Neural progenitor cell (in vitro differentiated cells): ENCODE measurements at regions not wholly inside any gene's neighbourhood (a gene's known extent, or its start where the extent isn't known, plus 50 kb on each side); places are given as distances from the start of the nearest gene placed in this dataset.

Source experiments
- DNase-seq: peaks from one replicate; pipeline ENCODE4 v3.0.0-alpha.2; 2016; ENCODE audit warnings: low spot score
- H2AFZ ChIP-seq: fragments of 200-600 bp; sonication (generic); replicated peaks from 2 replicates; pipeline ENCODE4 v1.6.1; 2016; ENCODE audit warnings: antibody characterized with exemption
- H3F3A ChIP-seq: fragments of 200-600 bp; sonication (generic); 2 replicates; pipeline ENCODE4 v1.6.1; 2016; ENCODE audit warnings: antibody characterized with exemption, low read depth
- H3K27ac ChIP-seq: fragments of 200-600 bp; sonication (generic); 2 replicates; pipeline ENCODE4 v1.5.1; 2016; ENCODE audit warnings: mild to moderate bottlenecking
- H3K27me3 ChIP-seq: fragments of 200-600 bp; sonication (generic); 2 replicates; pipeline ENCODE4 v1.6.1; 2016; ENCODE audit warnings: mild to moderate bottlenecking, moderate library complexity
- H3K36me3 ChIP-seq: fragments of 200-600 bp; sonication (generic); 2 replicates; pipeline ENCODE4 v1.5.1; 2016
- H3K4me1 ChIP-seq: fragments of 200-600 bp; sonication (generic); 2 replicates; pipeline ENCODE4 v1.6.1; 2016; ENCODE audit warnings: mixed run types
- H3K4me2 ChIP-seq: fragments of 200-600 bp; sonication (generic); 2 replicates; pipeline ENCODE4 v1.6.1; 2016
- H3K4me3 ChIP-seq: fragments of 200-600 bp; sonication (generic); 2 replicates; pipeline ENCODE4 v1.5.1; 2016
- H3K79me2 ChIP-seq: fragments of 200-600 bp; sonication (generic); 2 replicates; pipeline ENCODE4 v1.6.1; 2016; ENCODE audit warnings: low read depth
- H3K9ac ChIP-seq: fragments of 200-600 bp; sonication (generic); 2 replicates; pipeline ENCODE4 v1.6.1; 2016
- H3K9me3 ChIP-seq: fragments of 200-600 bp; sonication (generic); 2 replicates; pipeline ENCODE4 v1.5.1; 2016; ENCODE audit warnings: low read depth
- H4K20me1 ChIP-seq: fragments of 200-600 bp; sonication (generic); 2 replicates; pipeline ENCODE4 v1.6.1; 2016; ENCODE audit warnings: low read depth
- H3K27ac Mint-ChIP-seq: 3 replicates; pipeline ENCODE4 v1.8.0; 2021; ENCODE audit warnings: mixed read lengths
- H3K27me3 Mint-ChIP-seq: 2 replicates; pipeline ENCODE4 v1.8.0; 2022; ENCODE audit warnings: low read depth, mild to moderate bottlenecking, inconsistent platforms, moderate library complexity, mixed read lengths; ENCODE audit not compliant: insufficient read depth
- H3K36me3 Mint-ChIP-seq: 3 replicates; pipeline ENCODE4 v1.8.0; 2021; ENCODE audit warnings: mixed read lengths
- H3K4me1 Mint-ChIP-seq: 3 replicates; pipeline ENCODE4 v1.8.0; 2021; ENCODE audit warnings: mixed read lengths
- H3K4me3 Mint-ChIP-seq: 3 replicates; pipeline ENCODE4 v1.8.0; 2021; ENCODE audit warnings: mild to moderate bottlenecking, moderate library complexity, mixed read lengths
- H3K9me3 Mint-ChIP-seq: 3 replicates; pipeline ENCODE4 v1.8.0; 2020; ENCODE audit warnings: mixed read lengths
- CTCF ChIP-seq: fragments of 200-600 bp; sonication (generic); IDR thresholded peaks from 2 replicates; pipeline ENCODE4 v1.5.1; 2017; ENCODE audit warnings: antibody characterized with exemption, mild to moderate bottlenecking
- EZH2 ChIP-seq: fragments of 200-600 bp; sonication (generic); IDR thresholded peaks from 2 replicates; pipeline ENCODE4 v1.6.1; 2017; ENCODE audit warnings: antibody characterized with exemption, mild to moderate bottlenecking, moderate library complexity
- EZH2phosphoT487 ChIP-seq: fragments of 200-600 bp; sonication (generic); IDR thresholded peaks from 2 replicates; pipeline ENCODE4 v1.6.1; 2017; ENCODE audit warnings: antibody characterized with exemption

DNA sequence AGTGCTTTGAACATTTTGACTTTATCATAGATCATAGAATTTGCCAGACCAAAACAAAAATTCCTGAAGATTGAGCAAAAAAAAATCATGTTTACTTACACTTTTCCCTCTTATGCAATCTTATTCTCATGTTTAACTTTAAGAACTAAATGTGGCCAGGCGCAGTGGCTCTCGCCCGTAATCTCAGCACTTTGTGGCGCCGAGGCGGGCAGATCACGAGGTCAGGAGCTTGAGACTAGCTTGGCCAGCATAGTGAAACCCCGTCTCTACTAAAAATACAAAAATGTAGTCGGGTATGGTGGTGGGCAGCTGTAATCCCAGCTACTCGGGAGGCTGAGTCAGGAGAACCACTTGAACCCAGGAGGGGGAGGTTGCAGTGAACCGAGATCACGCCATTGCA, 227.9 kb upstream of the KYNU start:
- no peak overlapping the region for H3K4me3 Mint-ChIP-seq
- H3K27ac Mint-ChIP-seq, result no peak overlapping the region
- no peaks in the 10 kb centered on the region for H3K9me3 ChIP-seq
- H3K4me3 ChIP-seq, result no peak overlapping the region
- H3K27me3 ChIP-seq, result no peaks in the 10 kb centered on the region
- H3K27me3 Mint-ChIP-seq, result no peaks in the 10 kb centered on the region
- H3K4me1 Mint-ChIP-seq, result no peaks in the 10 kb centered on the region
- H3K79me2 ChIP-seq, result no peaks in the 10 kb centered on the region
- H4K20me1 ChIP-seq, result no peaks in the 10 kb centered on the region
- no peaks in the 10 kb centered on the region for H3K36me3 ChIP-seq
- H3K9me3 Mint-ChIP-seq, result peaks cover 7% of the 10 kb centered on the region
- H3F3A ChIP-seq, result no peaks in the 10 kb centered on the region
- no peak overlapping the region for H3K4me2 ChIP-seq
- DNase-seq, result no peak
- no peak overlapping the region for H2AFZ ChIP-seq
- H3K4me1 ChIP-seq, result no peaks in the 10 kb centered on the region
- H3K9ac ChIP-seq, result no peak overlapping the region
- no peak overlapping the region for H3K27ac ChIP-seq
- TF ChIP-seq EZH2, result no peak
- TF ChIP-seq CTCF, result no peak
- TF ChIP-seq EZH2phosphoT487, result no peak
- no peaks in the 10 kb centered on the region for H3K36me3 Mint-ChIP-seq

GRCh38 chr2:142642650-142643049, 234.8 kb upstream of the KYNU start:
- H3K27me3 ChIP-seq, result no peaks in the 10 kb centered on the region
- no peak overlapping the region for H3K9ac ChIP-seq
- H3K4me3 Mint-ChIP-seq, result no peak overlapping the region
- no peaks in the 10 kb centered on the region for H3K4me1 ChIP-seq
- H3K36me3 Mint-ChIP-seq, result no peaks in the 10 kb centered on the region
- DNase-seq, result no peak
- TF ChIP-seq EZH2phosphoT487 (no peak), EZH2 (no peak), CTCF (no peak)
- no peaks in the 10 kb centered on the region for H3K27me3 Mint-ChIP-seq
- no peaks in the 10 kb centered on the region for H3F3A ChIP-seq
- no peak overlapping the region for H3K27ac ChIP-seq
- no peak overlapping the region for H3K4me2 ChIP-seq
- H3K4me3 ChIP-seq, result no peak overlapping the region
- no peak overlapping the region for H2AFZ ChIP-seq
- H3K9me3 Mint-ChIP-seq, result peaks cover 8% of the 10 kb centered on the region
- H4K20me1 ChIP-seq, result no peaks in the 10 kb centered on the region
- H3K36me3 ChIP-seq, result no peaks in the 10 kb centered on the region
- H3K27ac Mint-ChIP-seq, result no peak overlapping the region
- no peaks in the 10 kb centered on the region for H3K79me2 ChIP-seq
- H3K4me1 Mint-ChIP-seq, result no peaks in the 10 kb centered on the region
- no peaks in the 10 kb centered on the region for H3K9me3 ChIP-seq

DNA sequence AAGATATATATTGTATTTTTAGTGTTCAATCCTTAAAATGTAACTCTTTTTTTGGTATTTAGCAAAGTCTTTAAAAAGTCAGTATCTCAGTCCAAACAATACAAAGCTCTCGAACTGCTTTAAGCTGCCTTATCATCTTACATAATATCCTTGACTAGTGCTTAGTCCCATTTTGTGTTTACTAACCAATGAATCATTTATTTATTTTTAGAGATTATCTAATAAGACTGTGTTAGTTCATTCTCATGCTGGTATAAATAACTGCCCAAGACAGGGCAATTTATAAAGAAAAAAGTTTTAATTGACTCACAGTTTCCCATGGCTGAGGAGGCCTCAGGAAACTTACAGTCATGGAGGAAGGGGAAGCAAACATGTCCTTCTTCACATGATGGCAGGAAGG, 248.3 kb upstream of the KYNU start:
- no peaks in the 10 kb centered on the region for H3K36me3 ChIP-seq
- no peaks in the 10 kb centered on the region for H3F3A ChIP-seq
- no peaks in the 10 kb centered on the region for H4K20me1 ChIP-seq
- TF ChIP-seq EZH2phosphoT487 (no peak), CTCF (no peak), EZH2 (no peak)
- H3K27ac ChIP-seq, result no peak overlapping the region
- no peak for DNase-seq
- no peaks in the 10 kb centered on the region for H3K27me3 ChIP-seq
- H2AFZ ChIP-seq, result no peak overlapping the region
- Mint-ChIP-seq H3K4me1 (no peaks in the 10 kb centered on the region), H3K27ac (no peak overlapping the region), H3K36me3 (no peaks in the 10 kb centered on the region), H3K27me3 (no peaks in the 10 kb centered on the region), H3K4me3 (no peak overlapping the region), H3K9me3 (peaks cover 2% of the 10 kb centered on the region)
- H3K9me3 ChIP-seq, result no peaks in the 10 kb centered on the region
- H3K4me3 ChIP-seq, result no peak overlapping the region
- H3K4me1 ChIP-seq, result peaks cover 7% of the 10 kb centered on the region
- no peak overlapping the region for H3K4me2 ChIP-seq
- no peak overlapping the region for H3K9ac ChIP-seq
- H3K79me2 ChIP-seq, result no peaks in the 10 kb centered on the region

DNA sequence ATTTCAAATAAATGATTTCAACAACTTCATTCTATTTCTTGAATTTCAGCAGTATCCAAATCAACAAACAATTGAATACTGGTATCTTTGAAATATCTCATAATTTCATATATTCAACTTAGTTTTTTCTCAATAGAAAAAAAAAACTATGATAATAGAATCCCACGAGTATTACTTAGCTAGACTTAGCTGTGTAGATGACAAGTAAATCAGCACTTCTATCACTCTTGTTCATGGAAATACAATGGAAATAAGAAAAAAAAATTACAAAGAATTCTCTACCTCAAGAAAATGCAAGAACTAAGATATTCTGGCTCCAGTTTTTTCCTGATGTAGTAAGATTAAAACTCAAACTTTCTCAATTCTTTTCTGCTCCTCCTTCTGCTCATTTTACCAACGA, 256.2 kb upstream of the KYNU start:
- H3K79me2 ChIP-seq, result no peaks in the 10 kb centered on the region
- TF ChIP-seq EZH2 (no peak), EZH2phosphoT487 (no peak), CTCF (no peak)
- no peak overlapping the region for H2AFZ ChIP-seq
- no peak overlapping the region for H3K4me3 Mint-ChIP-seq
- no peak overlapping the region for H3K27ac ChIP-seq
- H3K36me3 Mint-ChIP-seq, result no peaks in the 10 kb centered on the region
- no peak overlapping the region for H3K9ac ChIP-seq
- no peaks in the 10 kb centered on the region for H3K4me1 ChIP-seq
- H3K27me3 ChIP-seq, result no peaks in the 10 kb centered on the region
- no peaks in the 10 kb centered on the region for H4K20me1 ChIP-seq
- H3K36me3 ChIP-seq, result no peaks in the 10 kb centered on the region
- no peaks in the 10 kb centered on the region for H3K4me1 Mint-ChIP-seq
- H3K27ac Mint-ChIP-seq, result no peak overlapping the region
- no peak for DNase-seq
- no peaks in the 10 kb centered on the region for H3K9me3 ChIP-seq
- no peaks in the 10 kb centered on the region for H3K9me3 Mint-ChIP-seq
- peaks cover 5% of the 10 kb centered on the region for H3K27me3 Mint-ChIP-seq
- no peak overlapping the region for H3K4me2 ChIP-seq
- no peaks in the 10 kb centered on the region for H3F3A ChIP-seq
- H3K4me3 ChIP-seq, result no peak overlapping the region
